Activated naive CD8-positive, alpha-beta T cell treated with anti-CD3 and anti-CD28 coated beads, Interleukin-2, amount 50 U/mL, for 16 hours (primary cell): ENCODE measurements at regions not wholly inside any gene's neighbourhood (a gene's known extent, or its start where the extent isn't known, plus 50 kb on each side); places are given as distances from the start of the nearest gene placed in this dataset.
"Not testable (repeated sequence)": the region's sequence is repeated elsewhere in the genome, so short reads cannot be mapped to it uniquely, and the experiment has no call there.

Experiments used
- DNase-seq: peaks from one replicate; pipeline ENCODE4 v3.0.0-alpha.2; 2020; ENCODE audit warnings: low read depth, low spot score

- DNase-seq = no peak
These were observed 215.2 kb upstream of the NOCT start for GRCh38 chr4:138800421-138800820.

DNA sequence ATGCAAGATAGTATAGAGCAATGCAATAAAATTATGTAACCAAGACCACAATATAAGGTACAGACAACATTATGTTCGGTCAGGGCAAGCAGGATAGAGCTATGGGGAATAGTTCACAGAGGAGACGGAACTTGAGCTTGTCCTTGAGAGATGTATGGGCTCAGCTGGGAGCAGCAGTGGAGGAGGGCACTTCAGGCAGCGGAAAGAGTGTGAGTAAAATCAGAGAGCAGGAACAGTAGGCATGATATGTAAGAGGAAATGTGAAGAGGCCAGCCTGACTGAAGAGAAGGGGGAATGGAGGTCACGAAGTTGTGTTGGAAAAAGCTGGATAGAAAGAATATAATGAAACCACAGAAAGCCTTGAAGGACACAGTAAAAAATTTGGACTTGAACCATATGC lies 217.2 kb upstream of the NOCT start:
- no peak for DNase-seq

GRCh38 chr4:138797646-138798045 lies 217.9 kb upstream of the NOCT start:
- no peak for DNase-seq

- DNase-seq = no peak
These were observed 218.8 kb upstream of the NOCT start for GRCh38 chr4:138796761-138797160.

DNA sequence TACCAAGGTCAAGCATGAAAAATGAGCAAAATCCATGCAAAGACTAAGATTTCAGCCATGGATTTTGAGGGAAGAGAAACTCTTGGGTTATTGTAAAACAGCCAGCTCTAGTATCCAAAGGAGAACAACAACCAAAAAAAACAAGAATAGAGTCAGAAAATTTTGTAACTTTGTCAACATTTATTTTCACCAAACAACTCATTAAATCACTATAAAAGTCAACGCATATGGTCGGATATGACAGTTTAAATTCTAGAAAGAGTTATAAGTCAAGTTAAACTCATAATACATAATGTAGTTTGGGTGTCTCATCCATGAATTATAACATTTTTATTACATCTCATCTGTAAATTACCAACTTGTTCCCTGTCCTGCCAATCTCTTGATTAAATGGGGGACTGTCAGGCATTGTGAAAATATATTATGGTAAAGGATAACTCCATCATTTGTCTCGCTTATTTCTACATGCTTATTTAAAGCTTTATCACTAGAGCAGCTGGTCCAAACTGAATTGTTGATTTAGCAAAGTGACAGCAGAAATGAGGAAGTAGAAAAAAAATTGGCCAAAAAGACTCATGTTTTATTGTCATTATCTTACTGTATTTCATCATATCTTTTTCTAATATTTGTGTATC lies 224.8 kb upstream of the NOCT start:
- DNase-seq = no peak

GRCh38 chr4:138789796-138790195 lies 225.8 kb upstream of the NOCT start:
- DNase-seq = no peak

DNA sequence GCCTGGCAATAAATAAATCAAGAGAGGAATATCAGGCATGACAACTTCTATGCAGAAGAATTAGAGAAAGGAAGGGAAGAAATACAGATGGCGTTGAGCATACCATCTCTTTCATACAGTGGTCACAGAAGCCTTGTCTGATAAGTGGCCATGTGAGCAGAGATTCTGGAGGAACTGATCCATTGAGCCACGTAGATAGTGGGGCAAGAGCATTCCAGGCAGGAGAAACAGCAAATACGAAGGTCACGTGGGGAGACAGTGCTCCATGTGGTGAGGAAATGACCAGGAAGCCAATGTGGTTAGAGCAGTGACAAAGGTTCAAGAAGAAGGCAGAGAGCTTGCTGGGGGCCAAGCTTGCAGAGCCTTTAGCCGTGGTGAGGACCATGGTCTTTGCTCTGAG lies 226.7 kb upstream of the NOCT start:
- no peak for DNase-seq

DNA sequence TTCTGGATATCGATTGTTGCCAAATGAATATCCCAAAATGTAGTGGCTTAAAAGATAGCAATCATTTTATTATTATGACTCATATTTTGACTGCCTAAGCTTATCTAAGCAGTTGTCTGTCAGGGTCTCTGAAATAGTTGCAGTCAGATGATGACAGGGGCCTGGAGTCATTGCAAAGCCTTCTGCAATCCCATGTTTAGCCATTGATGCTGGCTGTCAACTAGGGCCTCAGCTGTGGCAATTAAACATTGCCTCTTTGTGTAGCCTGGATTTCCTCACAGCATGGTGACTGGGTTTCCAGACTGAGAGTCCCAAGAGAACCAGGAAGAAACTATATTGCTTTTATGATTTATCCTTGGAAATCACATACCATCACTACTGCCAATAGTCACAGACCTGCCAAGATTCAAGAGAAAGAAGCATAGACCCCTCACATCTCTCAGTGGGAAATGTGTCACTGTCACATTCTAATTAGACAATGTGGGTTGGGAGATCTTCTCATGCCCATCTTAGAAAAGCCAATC lies 227.3 kb upstream of the NOCT start:
- DNase-seq = no peak

DNA sequence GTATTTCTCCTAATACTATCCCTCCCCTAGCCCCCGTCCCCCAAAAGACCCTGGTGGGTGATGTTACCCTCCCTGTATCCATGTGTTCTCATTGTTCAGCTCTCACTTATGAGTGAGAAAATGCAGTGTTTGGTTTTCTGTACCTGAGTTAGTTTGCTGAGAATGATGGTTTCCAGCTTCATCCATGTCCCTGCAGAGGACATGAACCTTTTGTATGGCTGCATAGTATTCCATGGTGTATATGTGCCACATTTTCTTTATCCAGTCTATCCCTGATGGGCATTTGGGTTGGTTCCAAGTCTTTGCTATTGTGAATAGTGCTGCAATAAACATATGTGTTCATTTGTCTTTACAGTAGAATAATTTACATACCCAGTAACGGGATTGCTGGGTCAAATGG lies 235.8 kb upstream of the NOCT start:
- not testable (repeated sequence) for DNase-seq

DNA sequence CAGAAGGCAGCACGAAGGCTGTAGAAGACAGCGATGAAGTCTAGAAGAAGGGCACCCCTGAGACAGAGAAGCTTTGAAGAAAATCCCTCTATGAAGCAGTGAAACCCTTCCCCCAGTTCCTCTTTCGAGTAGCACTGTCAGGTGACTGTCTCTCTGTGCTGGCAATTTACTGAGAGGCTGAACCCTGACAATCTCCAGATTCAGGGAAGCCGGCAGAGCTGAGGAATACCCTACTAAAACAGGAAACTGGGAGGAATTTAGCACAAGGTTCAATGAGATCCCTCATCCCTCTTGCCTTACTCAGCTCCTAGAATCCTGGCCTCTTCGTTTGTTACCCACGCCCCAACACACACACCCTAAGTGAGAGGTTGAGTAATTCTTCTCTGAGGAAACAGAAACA lies 239.7 kb upstream of the NOCT start:
- no peak for DNase-seq

GRCh38 chr4:138775489-138775888 lies 240.1 kb upstream of the NOCT start:
- DNase-seq = no peak

GRCh38 chr4:138774940-138775339 lies 240.6 kb upstream of the NOCT start:
- no peak for DNase-seq

GRCh38 chr4:138774125-138774524 lies 241.5 kb upstream of the NOCT start:
- DNase-seq = not testable (repeated sequence)

- no peak for DNase-seq
These were observed 242.3 kb upstream of the NOCT start for GRCh38 chr4:138773321-138773720.

DNA sequence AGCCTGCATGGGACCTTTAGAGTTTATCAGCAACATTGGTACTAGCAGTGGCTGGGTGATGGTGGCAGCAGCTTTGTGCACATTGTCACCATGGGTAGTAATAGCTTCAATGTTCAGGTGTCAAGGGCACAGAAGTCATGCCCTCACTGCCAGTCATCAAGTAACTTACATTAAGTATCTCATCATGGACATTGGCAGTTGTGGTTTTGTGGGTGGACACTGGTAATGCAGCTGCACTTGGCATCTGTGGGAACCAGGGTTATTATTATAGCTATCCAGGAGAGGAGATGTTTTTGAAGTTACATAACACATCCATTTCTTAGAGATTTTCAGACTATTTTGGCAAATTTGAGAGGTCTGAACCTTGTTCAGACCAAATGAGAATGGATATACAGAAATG lies 243.2 kb upstream of the NOCT start:
- no peak for DNase-seq

DNA sequence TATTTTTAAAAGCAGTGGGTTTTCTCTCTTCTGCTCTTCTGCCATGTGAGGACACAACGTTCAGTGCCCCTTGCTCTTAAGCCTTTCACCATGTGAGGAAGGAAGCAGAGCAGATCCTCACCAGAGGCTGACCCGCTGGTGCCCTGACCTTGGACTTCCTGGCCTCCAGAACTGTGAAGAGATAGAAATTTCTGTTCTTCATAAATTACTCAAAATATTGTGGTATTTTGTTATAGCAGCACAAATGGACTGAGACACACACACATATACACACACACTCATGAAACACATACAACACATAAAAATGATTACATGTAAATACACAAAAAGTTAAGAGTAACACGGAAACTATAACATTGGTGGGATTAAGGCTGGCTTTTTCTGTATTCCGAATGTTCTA lies 244.8 kb upstream of the NOCT start:
- no peak for DNase-seq

- no peak for DNase-seq
These were observed 249.2 kb upstream of the NOCT start for GRCh38 chr4:138766332-138766731.

GRCh38 chr4:138765442-138765841 lies 250.1 kb upstream of the NOCT start:
- no peak for DNase-seq

GRCh38 chr4:138761638-138762220 lies 253.9 kb upstream of the NOCT start:
- DNase-seq = no peak

DNA sequence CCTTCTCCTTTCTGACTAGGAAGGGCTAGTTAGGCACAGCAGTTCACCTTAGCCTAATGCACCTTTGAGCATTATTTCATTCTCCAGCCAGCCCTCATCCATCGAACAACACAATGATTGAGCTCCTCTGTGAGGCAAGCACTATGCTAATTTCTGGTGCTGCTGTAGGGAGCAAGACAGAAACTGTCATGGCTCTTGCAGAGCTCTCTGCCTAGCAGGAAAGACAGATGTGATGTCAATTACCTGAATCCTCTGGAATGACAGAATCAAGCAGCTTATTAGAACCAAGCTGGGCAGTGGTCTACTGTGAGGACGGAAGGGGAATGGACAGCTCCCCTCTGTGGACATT lies 256.1 kb upstream of the NOCT start:
- DNase-seq = no peak

GRCh38 chr4:138758876-138759553 lies 256.6 kb upstream of the NOCT start:
- no peak for DNase-seq

DNA sequence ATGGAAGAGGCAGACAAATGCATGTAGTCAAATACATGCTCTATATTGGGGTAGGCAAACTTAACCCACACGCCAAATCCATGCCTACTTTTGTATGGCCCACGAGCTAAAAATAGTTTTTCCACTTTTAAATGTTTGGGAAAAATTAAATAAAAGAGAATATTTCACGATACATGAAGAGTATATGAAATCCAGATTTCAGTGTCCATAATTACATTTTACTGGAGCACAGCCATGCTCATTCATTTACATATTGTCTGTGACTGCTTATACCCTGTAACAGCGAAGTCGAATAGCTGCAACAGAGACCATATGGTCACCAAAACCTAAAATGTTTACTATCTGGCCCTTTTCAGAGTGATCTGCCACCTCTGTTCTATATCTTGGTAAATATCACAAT lies 257.4 kb upstream of the NOCT start:
- no peak for DNase-seq

GRCh38 chr4:138757432-138757831 lies 258.1 kb upstream of the NOCT start:
- DNase-seq = no peak
